A549 (cell line): ENCODE measurements at regions not wholly inside any gene's neighbourhood (a gene's known extent, or its start where the extent isn't known, plus 50 kb on each side); places are given as distances from the start of the nearest gene placed in this dataset.

Experiments used
- BCL3 ChIP-seq: fragments of >200 bp; sonication (Bioruptor Twin); formaldehyde crosslinking; IDR thresholded peaks from 3 replicates; pipeline ENCODE4 v1.6.1; 2016
- BHLHE40 ChIP-seq: IDR thresholded peaks from 2 replicates; pipeline ENCODE4 v1.6.1; 2012; ENCODE audit warnings: low read depth, low read length, inconsistent platforms
- CTCF ChIP-seq: fragments of >200 bp; sonication (Bioruptor Twin); formaldehyde crosslinking; IDR thresholded peaks from 3 replicates; pipeline ENCODE4 v1.5.1; 2016
- ESRRA ChIP-seq: fragments of 150-350 bp; IDR thresholded peaks from 2 replicates; pipeline ENCODE4 v1.6.1; 2014; ENCODE audit warnings: mild to moderate bottlenecking, low read length, borderline replicate concordance
- HES2 ChIP-seq: fragments of >200 bp; sonication (Bioruptor Twin); formaldehyde crosslinking; IDR thresholded peaks from 2 replicates; pipeline ENCODE4 v1.6.1; 2016
- JUNB ChIP-seq: fragments of >200 bp; sonication (Bioruptor Twin); formaldehyde crosslinking; IDR thresholded peaks from 2 replicates; pipeline ENCODE4 v1.6.1; 2016
- MAFK ChIP-seq: fragments of 450-650 bp; IDR thresholded peaks from 2 replicates; pipeline ENCODE4 v1.6.1; 2014; ENCODE audit not compliant: partially characterized antibody
- MAX ChIP-seq: IDR thresholded peaks from 2 replicates; pipeline ENCODE4 v1.6.1; 2012
- MAZ ChIP-seq: fragments of 150-350 bp; IDR thresholded peaks from 2 replicates; pipeline ENCODE4 v1.6.1; 2014; ENCODE audit warnings: antibody characterized with exemption, low read depth, low read length, borderline replicate concordance
- POLR2A ChIP-seq: IDR thresholded peaks from 2 replicates; pipeline ENCODE4 v1.6.1; 2012; ENCODE audit warnings: mild to moderate bottlenecking, low read length
- RAD21 ChIP-seq, 2 experiments: fragments of >200 bp in 1 of 2; sonication (Bioruptor Twin) in 1 of 2; formaldehyde crosslinking in 1 of 2; IDR thresholded peaks in 1 of 2; conservative IDR thresholded peaks in 1 of 2; 2 replicates in 1 of 2; 3 replicates in 1 of 2; pipeline ENCODE4 v1.6.1; 2012 to 2018; ENCODE audit warnings: inconsistent platforms in 1 of 2
- RCOR1 ChIP-seq: fragments of 150-350 bp; IDR thresholded peaks from 2 replicates; pipeline ENCODE4 v1.6.1; 2014; ENCODE audit warnings: antibody characterized with exemption, low read length, low read depth
- ZNF302 ChIP-seq: fragments of 250-450 bp; sonication (Bioruptor Pico); IDR thresholded peaks from 2 replicates; pipeline ENCODE4 v1.9.0; 2021; ENCODE audit warnings: inconsistent platforms, mild to moderate bottlenecking, moderate library complexity

GRCh38 chrY:19262310-19262709 lies 482.2 kb downstream of the KDM5D start:
- TF ChIP-seq MAFK, result no peak
- TF ChIP-seq MAX, result no peak
- no peak for TF ChIP-seq RCOR1
- TF ChIP-seq BCL3, result no peak
- no peak for TF ChIP-seq CTCF
- TF ChIP-seq ESRRA, result no peak
- no peak for TF ChIP-seq MAZ
- TF ChIP-seq BHLHE40, result no peak
- no peak for TF ChIP-seq JUNB
- no peak for TF ChIP-seq ZNF302 (CRISPR knock-in tag)
- no peak for TF ChIP-seq HES2
- TF ChIP-seq RAD21 (conservative IDR thresholded peaks at IDR 0.05 in 1 of 2, IDR thresholded peaks at IDR 0.05 in 1 of 2), result 0 out of 5 replicates have a peak, but pooled peaks have one; percentile 8 to 11
- TF ChIP-seq POLR2A, result no peak
